NCI-H1694 (cell line): ENCODE measurements at regions not wholly inside any gene's neighbourhood (a gene's known extent, or its start where the extent isn't known, plus 50 kb on each side); places are given as distances from the start of the nearest gene placed in this dataset.

Experiments used
- DNase-seq: peaks from one replicate; lab custom pipeline; 2025; lab: John Stamatoyannopoulos, UW

GRCh38 chr3:99500485-99500884 is 137.9 kb upstream of the COL8A1 start:
- no peak for DNase-seq

GRCh38 chr3:99499235-99500158 is 138.9 kb upstream of the COL8A1 start:
- no peak for DNase-seq

GRCh38 chr3:99498550-99499234 is 139.7 kb upstream of the COL8A1 start:
- DNase-seq: no peak

- DNase-seq: no peak
These were observed 150.5 kb upstream of the COL8A1 start for GRCh38 chr3:99487894-99488293.

- no peak for DNase-seq
These were observed 153.1 kb upstream of the COL8A1 start for GRCh38 chr3:99485286-99485685.

- no peak for DNase-seq
These were observed 153.5 kb upstream of the COL8A1 start for GRCh38 chr3:99484871-99485270.

- no peak for DNase-seq
These were observed 154.6 kb upstream of the COL8A1 start for GRCh38 chr3:99483841-99484240.

- no peak for DNase-seq
These were observed 156.2 kb upstream of the COL8A1 start for GRCh38 chr3:99482191-99482590.

GRCh38 chr3:99481561-99481960 is 156.8 kb upstream of the COL8A1 start:
- DNase-seq: no peak

- DNase-seq: no peak
These were observed 158.6 kb upstream of the COL8A1 start for GRCh38 chr3:99479768-99480167.

- DNase-seq: no peak
These were observed 160.7 kb upstream of the COL8A1 start for GRCh38 chr3:99477650-99478049.

- no peak for DNase-seq
These were observed 163.2 kb upstream of the COL8A1 start for GRCh38 chr3:99475229-99475628.

GRCh38 chr3:99474776-99475175 is 163.6 kb upstream of the COL8A1 start:
- no peak for DNase-seq

- DNase-seq: no peak
These were observed 165.1 kb upstream of the COL8A1 start for GRCh38 chr3:99473321-99473751.

GRCh38 chr3:99472385-99472784 is 166.0 kb upstream of the COL8A1 start:
- no peak for DNase-seq

- no peak for DNase-seq
These were observed 166.8 kb upstream of the COL8A1 start for GRCh38 chr3:99471353-99472323.

GRCh38 chr3:99470841-99471240 is 167.6 kb upstream of the COL8A1 start:
- no peak for DNase-seq

GRCh38 chr3:99468918-99469317 is 169.5 kb upstream of the COL8A1 start:
- DNase-seq: no peak

- DNase-seq: no peak
These were observed 171.0 kb upstream of the COL8A1 start for GRCh38 chr3:99467420-99467819.

GRCh38 chr3:99466331-99466730 is 172.1 kb upstream of the COL8A1 start:
- no peak for DNase-seq

- no peak for DNase-seq
These were observed 180.4 kb upstream of the COL8A1 start for GRCh38 chr3:99458013-99458412.

- DNase-seq: no peak
These were observed 195.8 kb upstream of the COL8A1 start for GRCh38 chr3:99442599-99442998.
